SK-N-MC (cell line): ENCODE measurements at regions not wholly inside any gene's neighbourhood (a gene's known extent, or its start where the extent isn't known, plus 50 kb on each side); places are given as distances from the start of the nearest gene placed in this dataset.
"Not testable (repeated sequence)": the region's sequence is repeated elsewhere in the genome, so short reads cannot be mapped to it uniquely, and the experiment has no call there.

Experiments
- DNase-seq: peaks from one replicate; pipeline ENCODE4 v3.0.0-alpha.2; 2011; ENCODE audit warnings: low read depth, low spot score
- H3K27ac ChIP-seq: fragments of 200-600 bp; sonication (generic); 2 replicates; pipeline ENCODE4 v1.5.1; 2016; ENCODE audit warnings: mixed run types
- H3K36me3 ChIP-seq: fragments of 200-600 bp; sonication (generic); 2 replicates; pipeline ENCODE4 v1.6.1; 2017; ENCODE audit warnings: antibody characterized with exemption, low read length, mixed read lengths; ENCODE audit not compliant: insufficient read depth
- H3K4me3 ChIP-seq: fragments of 200-600 bp; sonication (generic); 2 replicates; pipeline ENCODE4 v1.5.1; 2016
- H3K9ac ChIP-seq: fragments of 200-600 bp; sonication (generic); 2 replicates; pipeline ENCODE4 v1.8.0; 2017; ENCODE audit warnings: mixed run types, mixed read lengths; ENCODE audit not compliant: insufficient read length
- H3K9me3 ChIP-seq: fragments of 200-600 bp; sonication (generic); 2 replicates; pipeline ENCODE4 v1.6.1; 2017; ENCODE audit warnings: low read depth, mild to moderate bottlenecking, antibody characterized with exemption, low read length, moderate library complexity, mixed read lengths
- EZH2 ChIP-seq: fragments of 200-600 bp; sonication (generic); IDR thresholded peaks from one replicate; pipeline ENCODE4 v1.6.1; 2017; ENCODE audit warnings: antibody characterized with exemption
- FOXP2 ChIP-seq: optimal IDR thresholded peaks from 2 replicates; pipeline ENCODE3; 2011; ENCODE audit warnings: mild to moderate bottlenecking, moderate library complexity; ENCODE audit not compliant: insufficient read depth; ENCODE audit errors: extremely low read length, control extremely low read depth
- POLR2AphosphoS5 ChIP-seq: IDR thresholded peaks from 2 replicates; pipeline ENCODE4 v1.6.1; 2012; ENCODE audit warnings: mild to moderate bottlenecking, low read depth, low read length, borderline replicate concordance

DNA sequence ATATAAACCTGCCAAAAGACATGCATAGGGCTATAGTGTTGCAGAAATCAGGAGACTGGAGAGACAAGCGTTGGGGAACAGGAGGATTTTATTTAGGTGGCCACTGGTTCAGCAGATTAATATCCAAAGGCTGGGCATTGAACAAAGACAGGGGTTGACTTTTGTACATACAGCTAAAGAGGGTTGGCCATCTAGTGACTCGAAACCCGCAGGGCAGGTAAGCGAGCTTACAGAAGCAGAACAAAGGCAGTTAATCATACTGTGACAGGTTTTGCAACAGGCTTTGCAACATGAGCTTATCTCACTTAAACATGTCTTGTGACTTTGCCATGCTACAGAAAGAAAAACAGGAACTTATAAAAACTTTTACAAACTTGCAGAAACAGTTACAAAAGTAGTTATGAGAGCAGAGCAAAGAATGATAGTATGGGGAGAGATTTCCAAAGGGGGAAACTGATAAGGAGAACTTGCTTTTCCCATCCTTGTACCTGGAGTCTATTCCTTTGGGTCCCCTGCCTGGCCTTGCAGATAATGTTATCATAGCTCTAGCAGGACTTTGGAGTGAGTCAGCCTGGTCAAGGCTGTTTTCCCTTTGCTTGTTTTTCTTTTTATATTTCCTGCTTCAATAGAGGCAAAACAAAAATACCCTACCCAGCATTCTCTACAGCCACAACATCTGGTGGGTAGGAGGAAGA lies 234.2 kb downstream of the PCDH17 start:
- TF ChIP-seq POLR2AphosphoS5 (no peak), EZH2 (no peak), FOXP2 (no peak)
- Histone ChIP-seq H3K4me3 (no peak overlapping the region), H3K36me3 (no peaks in the 10 kb centered on the region), H3K9me3 (no peaks in the 10 kb centered on the region; the same call in 1 of the 2 replicates), H3K9ac (no peak overlapping the region), H3K27ac (no peak overlapping the region)
- no peak for DNase-seq

DNA sequence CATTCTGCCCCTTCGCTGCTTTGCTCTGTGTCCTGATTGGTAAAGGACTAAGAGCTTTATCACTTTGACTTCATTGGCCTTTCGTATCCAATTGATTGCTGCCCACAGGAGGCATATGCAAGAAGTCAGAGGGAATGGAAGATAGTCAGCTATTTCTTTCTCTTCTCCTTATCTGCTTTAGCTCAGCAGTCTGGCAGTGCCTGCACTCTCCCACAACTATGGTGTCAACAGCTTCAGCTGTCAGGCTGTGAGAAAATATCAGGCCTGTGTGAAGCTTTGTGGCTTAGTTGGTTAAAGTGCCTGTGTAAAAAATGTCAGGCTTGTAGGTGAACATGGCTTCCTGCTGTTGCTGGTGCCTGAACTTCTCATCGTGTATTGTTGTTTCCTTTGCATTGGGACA lies 243.0 kb downstream of the PCDH17 start:
- H3K27ac ChIP-seq, result no peak overlapping the region
- DNase-seq, result no peak

DNA sequence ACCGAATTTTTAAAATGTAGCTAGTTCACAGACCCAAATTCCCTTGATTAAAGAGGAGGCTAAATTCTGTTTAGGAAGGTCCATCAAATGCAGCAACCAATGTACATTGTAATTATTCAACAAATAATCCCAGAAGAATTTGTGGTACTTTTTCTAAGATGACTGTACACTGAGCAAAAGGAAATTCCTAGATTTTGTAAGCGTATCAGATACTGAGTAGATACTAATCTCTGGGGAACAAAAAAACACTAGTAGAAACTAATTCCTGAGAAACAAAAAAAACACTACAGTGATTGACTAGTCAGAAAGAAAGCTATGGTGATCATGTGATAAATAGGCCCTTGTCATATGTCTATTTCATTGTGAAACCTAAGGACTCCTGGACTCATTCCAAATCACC lies 246.1 kb downstream of the PCDH17 start:
- H3K4me3 ChIP-seq, result no peak overlapping the region
- no peaks in the 10 kb centered on the region for H3K9me3 ChIP-seq
- H3K36me3 ChIP-seq, result no peaks in the 10 kb centered on the region
- no peak overlapping the region for H3K9ac ChIP-seq
- H3K27ac ChIP-seq, result no peak overlapping the region
- DNase-seq, result no peak
- TF ChIP-seq EZH2, result no peak
- no peak for TF ChIP-seq FOXP2
- no peak for TF ChIP-seq POLR2AphosphoS5

More for the DNA sequence above, 243.0 kb downstream of the PCDH17 start:
- H3K9me3 ChIP-seq, result no peaks in the 10 kb centered on the region; the same call in 1 of the 2 replicates
- TF ChIP-seq POLR2AphosphoS5 (no peak), FOXP2 (no peak), EZH2 (no peak)
- no peaks in the 10 kb centered on the region for H3K36me3 ChIP-seq
- no peak overlapping the region for H3K4me3 ChIP-seq
- H3K9ac ChIP-seq, result no peak overlapping the region

DNA sequence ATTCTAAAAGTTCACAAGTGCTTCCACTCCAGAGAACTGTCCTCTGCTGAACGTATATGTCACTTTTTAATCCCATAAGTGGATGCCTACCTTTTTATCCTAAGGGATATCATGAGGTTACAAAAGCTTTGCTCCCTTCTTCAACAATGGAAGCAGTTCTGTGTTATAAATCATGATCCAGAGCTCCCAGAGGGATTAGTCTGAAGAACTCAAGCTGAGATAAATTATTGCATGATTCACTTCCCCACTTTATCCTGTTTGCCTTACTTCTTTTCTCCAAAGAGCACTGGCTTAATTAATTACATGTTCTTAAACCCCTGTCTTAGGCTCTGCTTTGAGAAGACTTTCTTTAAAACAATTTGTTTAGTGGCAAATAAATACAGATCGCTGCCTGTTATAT lies 246.7 kb downstream of the PCDH17 start:
- Histone ChIP-seq H3K36me3 (no peaks in the 10 kb centered on the region), H3K9me3 (no peaks in the 10 kb centered on the region), H3K27ac (no peak overlapping the region), H3K4me3 (no peak overlapping the region), H3K9ac (no peak overlapping the region)
- TF ChIP-seq POLR2AphosphoS5 (no peak), FOXP2 (no peak), EZH2 (no peak)
- peak; percentile 5 for DNase-seq

DNA sequence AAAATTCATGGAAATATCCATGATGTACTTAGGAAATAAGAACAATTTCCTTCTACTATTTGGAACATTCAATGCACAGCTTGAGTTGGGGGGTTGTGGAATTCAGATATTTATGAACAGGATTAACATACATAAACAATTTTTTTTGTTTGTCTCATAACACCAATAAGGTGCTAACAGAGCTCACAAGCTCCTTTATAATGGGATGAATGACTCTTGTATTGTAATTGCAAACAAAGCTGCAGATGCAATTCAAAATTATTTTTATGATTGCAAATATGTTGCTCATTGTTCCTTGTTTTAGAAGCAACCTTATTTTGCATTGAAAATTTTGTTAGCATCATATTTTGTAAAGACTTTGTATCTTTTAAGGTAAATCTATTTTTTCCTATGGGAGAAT lies 265.7 kb downstream of the PCDH17 start:
- Histone ChIP-seq H3K27ac (no peak overlapping the region), H3K9me3 (no peaks in the 10 kb centered on the region), H3K36me3 (no peaks in the 10 kb centered on the region), H3K4me3 (no peak overlapping the region), H3K9ac (no peak overlapping the region)
- TF ChIP-seq FOXP2 (no peak), EZH2 (no peak), POLR2AphosphoS5 (no peak)
- no peak for DNase-seq

DNA sequence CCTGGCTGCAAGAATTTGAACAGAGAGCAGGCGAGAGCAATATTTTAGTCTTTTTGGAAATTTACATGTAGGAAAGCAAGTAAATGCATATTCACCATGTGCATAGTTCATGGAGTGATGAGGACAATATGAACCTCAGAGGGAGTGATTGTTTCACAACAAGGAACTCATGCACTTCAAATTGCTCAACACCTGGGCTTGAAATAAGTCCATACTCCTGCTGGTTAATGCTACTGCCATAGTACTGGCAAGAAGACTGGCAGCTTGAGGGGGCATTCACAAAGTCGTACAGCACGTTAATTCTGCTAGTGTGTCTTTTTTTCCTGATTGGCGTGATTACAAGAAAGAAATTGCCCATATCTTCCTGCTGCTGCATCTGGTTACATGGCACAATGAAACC lies 267.6 kb downstream of the PCDH17 start:
- H3K36me3 ChIP-seq, result no peaks in the 10 kb centered on the region
- H3K9ac ChIP-seq, result no peak overlapping the region
- H3K4me3 ChIP-seq, result no peak overlapping the region
- H3K9me3 ChIP-seq, result no peaks in the 10 kb centered on the region
- no peak for DNase-seq
- no peak for TF ChIP-seq FOXP2
- no peak for TF ChIP-seq POLR2AphosphoS5
- no peak for TF ChIP-seq EZH2
- no peak overlapping the region for H3K27ac ChIP-seq

DNA sequence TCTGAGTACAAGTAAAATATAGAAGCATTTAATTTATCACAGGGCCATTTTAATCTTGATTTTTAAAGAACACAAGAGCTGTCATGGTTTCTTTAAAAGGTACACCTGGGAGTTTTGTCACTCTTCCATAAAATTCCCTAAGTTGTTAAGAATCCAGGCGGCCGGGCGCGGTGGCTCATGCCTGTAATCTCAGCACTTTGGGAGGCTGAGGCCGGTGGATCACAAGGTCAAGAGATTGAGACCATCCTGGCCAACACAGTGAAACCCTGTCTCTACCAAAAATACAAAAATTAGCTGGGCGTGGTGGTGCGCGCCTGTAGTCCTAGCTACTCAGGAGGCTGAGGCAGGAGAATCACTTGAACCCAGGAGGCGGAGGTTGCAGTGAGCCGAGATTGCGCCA lies 278.3 kb downstream of the PCDH17 start:
- not testable (repeated sequence) for H3K36me3 ChIP-seq, H3K9ac ChIP-seq, H3K27ac ChIP-seq, H3K9me3 ChIP-seq, H3K4me3 ChIP-seq, DNase-seq

DNA sequence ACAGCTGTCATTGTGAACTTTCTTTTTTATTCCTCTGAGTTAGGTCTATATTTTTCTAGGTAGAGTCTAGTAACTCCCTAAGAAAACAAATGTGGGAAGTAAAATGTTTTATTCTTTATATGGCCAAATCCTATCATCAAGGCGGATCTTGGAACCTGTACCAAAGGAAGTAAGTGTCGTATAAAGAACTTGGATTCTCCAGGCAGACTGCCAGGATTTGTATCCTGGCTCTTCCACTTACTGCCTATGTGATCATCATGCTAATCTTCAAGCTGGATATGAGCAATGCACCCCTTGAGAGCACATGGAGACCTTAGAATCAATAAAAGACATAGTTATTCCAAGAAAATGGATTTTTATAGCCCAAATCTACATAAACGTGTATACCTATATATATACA lies 286.5 kb downstream of the PCDH17 start:
- H3K9me3 ChIP-seq, result no peaks in the 10 kb centered on the region
- TF ChIP-seq FOXP2 (no peak), EZH2 (no peak), POLR2AphosphoS5 (no peak)

DNA sequence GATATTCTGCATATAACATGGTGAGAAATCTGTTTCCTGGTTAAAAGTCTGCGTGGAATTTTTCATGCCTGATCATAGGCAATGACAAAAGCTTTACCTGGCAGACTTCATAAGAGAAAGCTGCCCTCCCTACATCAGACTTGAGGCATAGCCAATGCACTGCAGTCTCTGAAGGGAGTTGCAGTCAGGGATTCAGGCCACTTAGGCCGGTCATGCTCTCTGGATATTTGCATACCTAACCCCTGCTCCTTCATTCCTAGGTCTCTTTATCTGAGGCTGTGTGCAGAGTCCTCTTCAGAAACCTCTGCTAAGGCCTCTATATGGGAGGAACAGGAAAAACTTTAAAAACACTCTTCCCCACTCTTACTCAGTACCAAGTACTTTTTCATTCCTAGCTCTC lies 287.4 kb downstream of the PCDH17 start:
- Histone ChIP-seq H3K9ac (no peak overlapping the region), H3K9me3 (no peaks in the 10 kb centered on the region)

More for the DNA sequence above, 286.5 kb downstream of the PCDH17 start:
- Histone ChIP-seq H3K27ac (no peak overlapping the region), H3K4me3 (no peak overlapping the region), H3K36me3 (no peaks in the 10 kb centered on the region), H3K9ac (no peak overlapping the region)
- no peak for DNase-seq

More for the DNA sequence above, 287.4 kb downstream of the PCDH17 start:
- Histone ChIP-seq H3K36me3 (no peaks in the 10 kb centered on the region), H3K27ac (no peak overlapping the region), H3K4me3 (no peak overlapping the region)
- no peak for TF ChIP-seq FOXP2
- TF ChIP-seq POLR2AphosphoS5, result no peak
- TF ChIP-seq EZH2, result no peak
- DNase-seq, result no peak
